ENCODE measurements at regions not wholly inside any gene's neighbourhood (a gene's known extent, or its start where the extent isn't known, plus 50 kb on each side); places are given as distances from the start of the nearest gene placed in this dataset.
"Not testable (repeated sequence)": the region's sequence is repeated elsewhere in the genome, so short reads cannot be mapped to it uniquely, and the experiment has no call there.

DNA sequence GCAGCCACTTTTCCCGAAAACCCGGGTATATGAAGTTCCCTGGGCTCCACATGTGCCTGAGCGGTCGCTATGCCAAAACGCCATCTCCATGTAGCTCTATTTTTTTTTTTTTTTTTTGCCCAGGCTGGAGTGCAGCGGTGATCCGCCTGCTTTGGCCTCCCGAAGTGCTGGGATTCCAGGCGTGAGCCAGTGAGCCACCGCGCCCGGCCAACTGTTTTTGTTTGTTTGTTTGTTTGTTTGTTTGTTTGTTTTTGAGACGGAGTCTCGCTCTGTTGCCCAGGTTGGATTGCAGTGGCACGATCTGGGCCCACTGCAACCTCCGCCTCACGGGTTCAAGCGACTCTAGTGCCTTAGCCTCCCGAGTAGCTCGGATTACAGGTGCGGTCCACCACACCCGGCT, 237.5 kb upstream of the IRAK1BP1 start:
- DNase-seq (no peak), ATAC-seq (ENCODE audit: poor library complexity) (no peak)
- no peaks in the 10 kb centered on the region for H3K4me1 ChIP-seq (ENCODE audit: insufficient read depth, low read length)
- ChIA-PET CTCF (no interaction called here), POLR2A (no interaction called here)
- TF ChIP-seq, protein P1, sequence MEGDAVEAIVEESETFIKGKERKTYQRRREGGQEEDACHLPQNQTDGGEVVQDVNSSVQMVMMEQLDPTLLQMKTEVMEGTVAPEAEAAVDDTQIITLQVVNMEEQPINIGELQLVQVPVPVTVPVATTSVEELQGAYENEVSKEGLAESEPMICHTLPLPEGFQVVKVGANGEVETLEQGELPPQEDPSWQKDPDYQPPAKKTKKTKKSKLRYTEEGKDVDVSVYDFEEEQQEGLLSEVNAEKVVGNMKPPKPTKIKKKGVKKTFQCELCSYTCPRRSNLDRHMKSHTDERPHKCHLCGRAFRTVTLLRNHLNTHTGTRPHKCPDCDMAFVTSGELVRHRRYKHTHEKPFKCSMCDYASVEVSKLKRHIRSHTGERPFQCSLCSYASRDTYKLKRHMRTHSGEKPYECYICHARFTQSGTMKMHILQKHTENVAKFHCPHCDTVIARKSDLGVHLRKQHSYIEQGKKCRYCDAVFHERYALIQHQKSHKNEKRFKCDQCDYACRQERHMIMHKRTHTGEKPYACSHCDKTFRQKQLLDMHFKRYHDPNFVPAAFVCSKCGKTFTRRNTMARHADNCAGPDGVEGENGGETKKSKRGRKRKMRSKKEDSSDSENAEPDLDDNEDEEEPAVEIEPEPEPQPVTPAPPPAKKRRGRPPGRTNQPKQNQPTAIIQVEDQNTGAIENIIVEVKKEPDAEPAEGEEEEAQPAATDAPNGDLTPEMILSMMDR (IDR thresholded peaks at IDR 0.05), result no peak
- no peak overlapping the region for H3K4me3 ChIP-seq (ENCODE audit: low read length)
- Mint-ChIP-seq H3K27ac (no peak overlapping the region), H3K4me1 (ENCODE audit: low read depth) (no peaks in the 10 kb centered on the region), H3K36me3 (ENCODE audit: low read depth) (no peaks in the 10 kb centered on the region), H3K9me3 (no peaks in the 10 kb centered on the region), H3K27me3 (peaks cover 14% of the 10 kb centered on the region), H3K4me3 (no peak overlapping the region)
- intact Hi-C loops (cut with DNase I, micrococcal nuclease), result no loop called here
- H3K27me3 ChIP-seq (ENCODE audit: control insufficient read depth in 1 of 2, insufficient read depth in 2 of 2, low read length in 2 of 2), result peaks cover 0 to 10% of the 10 kb centered on the region in 2 experiments
- peaks cover 0 to 12% of the 10 kb centered on the region in 2 experiments for H3K9me3 ChIP-seq (ENCODE audit: control insufficient read depth in 1 of 2, insufficient read depth in 1 of 2, low read length in 2 of 2)
- no peaks in the 10 kb centered on the region for H3K36me3 ChIP-seq (ENCODE audit: insufficient read depth, low read length)
- no peak overlapping the region for H3K27ac ChIP-seq (ENCODE audit: low read depth in 1 of 2, low read length in 2 of 2)

DNA sequence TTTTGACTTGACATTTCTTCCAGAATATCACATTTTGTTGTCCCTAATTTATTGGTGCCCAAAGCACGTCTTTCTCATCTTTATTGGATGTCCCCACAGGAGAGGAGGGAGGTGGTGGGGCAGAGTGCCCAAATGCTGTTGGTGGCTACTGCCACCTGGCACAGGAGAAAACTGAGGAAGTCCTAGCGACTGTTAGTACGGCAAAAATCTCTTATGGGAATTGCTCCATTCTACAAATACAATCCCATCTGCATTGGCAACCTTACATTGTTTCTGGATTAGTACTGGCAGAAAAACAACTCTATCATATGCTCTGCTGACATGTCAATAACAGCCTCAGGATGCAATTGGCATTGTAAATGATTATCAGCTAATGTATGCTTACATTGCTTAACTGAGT, 235.4 kb upstream of the IRAK1BP1 start:
- Mint-ChIP-seq H3K27me3 (peaks cover 14% of the 10 kb centered on the region), H3K9me3 (no peaks in the 10 kb centered on the region), H3K27ac (no peak overlapping the region), H3K4me1 (ENCODE audit: low read depth) (no peaks in the 10 kb centered on the region), H3K4me3 (no peak overlapping the region), H3K36me3 (ENCODE audit: low read depth) (no peaks in the 10 kb centered on the region)
- no peak for DNase-seq
- Histone ChIP-seq H3K27me3 (ENCODE audit: control insufficient read depth in 1 of 2, insufficient read depth in 2 of 2, low read length in 2 of 2) (peaks cover 0 to 10% of the 10 kb centered on the region in 2 experiments), H3K4me1 (ENCODE audit: insufficient read depth, low read length) (no peaks in the 10 kb centered on the region), H3K27ac (ENCODE audit: low read depth in 1 of 2, low read length in 2 of 2) (no peak overlapping the region), H3K36me3 (ENCODE audit: insufficient read depth, low read length) (no peaks in the 10 kb centered on the region), H3K9me3 (ENCODE audit: control insufficient read depth in 1 of 2, insufficient read depth in 1 of 2, low read length in 2 of 2) (peaks cover 0 to 12% of the 10 kb centered on the region in 2 experiments), H3K4me3 (ENCODE audit: low read length) (no peak overlapping the region)
- intact Hi-C loops (cut with DNase I, micrococcal nuclease), result no loop called here
- ATAC-seq (ENCODE audit: poor library complexity), result no peak
- TF ChIP-seq, protein P1 (IDR thresholded peaks at IDR 0.05), result no peak
- CTCF ChIA-PET, result no interaction called here
- POLR2A ChIA-PET, result no interaction called here

DNA sequence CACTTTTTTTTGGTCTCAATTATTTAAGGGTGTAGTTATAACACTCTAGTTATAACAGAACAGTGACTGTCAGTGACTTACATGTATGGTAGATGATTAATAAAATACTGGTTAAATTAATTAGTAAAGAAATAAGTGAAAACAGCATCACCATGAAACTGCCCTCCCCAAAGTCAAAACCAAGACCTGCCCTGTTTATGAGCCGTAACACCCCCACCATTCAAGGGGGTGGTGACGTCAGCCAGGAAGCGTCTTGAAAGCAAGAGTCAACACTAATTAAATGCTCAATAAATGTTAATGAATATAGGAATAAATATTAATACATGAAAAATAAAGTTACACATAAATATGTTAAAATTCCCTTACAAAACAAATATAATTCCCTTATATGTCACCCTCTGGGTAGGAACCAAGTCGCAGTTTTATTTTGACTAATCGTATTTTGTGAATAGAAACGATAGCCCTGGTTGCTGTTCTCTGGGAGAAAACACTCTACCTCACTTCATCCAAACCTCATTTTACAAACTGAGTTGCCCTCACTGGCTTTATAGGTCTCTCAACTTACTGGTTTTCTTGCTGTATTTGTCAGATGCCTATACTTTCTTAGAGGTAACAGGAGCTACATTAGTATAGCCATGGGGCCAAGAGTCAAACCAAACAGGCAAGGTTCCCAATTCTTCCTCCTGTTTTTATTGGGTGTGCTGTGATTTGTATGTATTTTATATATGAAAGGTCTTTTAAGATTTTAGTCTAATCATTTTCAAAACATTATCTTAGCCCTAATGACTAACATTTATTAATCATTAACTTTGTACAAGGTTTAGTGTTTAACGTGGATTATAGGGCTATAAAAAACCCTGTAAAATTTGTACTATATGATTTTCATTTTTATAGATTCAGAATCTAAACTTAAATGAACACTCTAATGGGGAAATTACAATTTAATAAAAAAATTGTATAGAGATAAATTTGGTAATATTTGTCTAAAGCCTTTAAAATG, 227.9 kb upstream of the IRAK1BP1 start:
- peaks cover 13% of the 10 kb centered on the region for H3K9me3 Mint-ChIP-seq
- Histone ChIP-seq H3K27me3 (ENCODE audit: control insufficient read depth in 1 of 2, insufficient read depth in 2 of 2, low read length in 2 of 2) (no peaks in the 10 kb centered on the region), H3K4me1 (ENCODE audit: insufficient read depth, low read length) (no peaks in the 10 kb centered on the region), H3K27ac (ENCODE audit: low read depth in 1 of 2, low read length in 2 of 2) (no peak overlapping the region), H3K9me3 (ENCODE audit: control insufficient read depth in 1 of 2, insufficient read depth in 1 of 2, low read length in 2 of 2) (no peaks in the 10 kb centered on the region), H3K36me3 (ENCODE audit: insufficient read depth, low read length) (no peaks in the 10 kb centered on the region), H3K4me3 (ENCODE audit: low read length) (no peak overlapping the region)
- ATAC-seq (ENCODE audit: poor library complexity) (no peak), DNase-seq (no peak)
- CTCF ChIA-PET, result no interaction called here
- H3K27ac Mint-ChIP-seq, result no peak overlapping the region
- H3K4me1 Mint-ChIP-seq (ENCODE audit: low read depth), result no peaks in the 10 kb centered on the region
- no peaks in the 10 kb centered on the region for H3K27me3 Mint-ChIP-seq
- TF ChIP-seq, protein P1 (IDR thresholded peaks at IDR 0.05), result no peak
- no peaks in the 10 kb centered on the region for H3K36me3 Mint-ChIP-seq (ENCODE audit: low read depth)
- no peak overlapping the region for H3K4me3 Mint-ChIP-seq
- intact Hi-C loops (cut with DNase I, micrococcal nuclease), result no loop called here
- POLR2A ChIA-PET, result no interaction called here

DNA sequence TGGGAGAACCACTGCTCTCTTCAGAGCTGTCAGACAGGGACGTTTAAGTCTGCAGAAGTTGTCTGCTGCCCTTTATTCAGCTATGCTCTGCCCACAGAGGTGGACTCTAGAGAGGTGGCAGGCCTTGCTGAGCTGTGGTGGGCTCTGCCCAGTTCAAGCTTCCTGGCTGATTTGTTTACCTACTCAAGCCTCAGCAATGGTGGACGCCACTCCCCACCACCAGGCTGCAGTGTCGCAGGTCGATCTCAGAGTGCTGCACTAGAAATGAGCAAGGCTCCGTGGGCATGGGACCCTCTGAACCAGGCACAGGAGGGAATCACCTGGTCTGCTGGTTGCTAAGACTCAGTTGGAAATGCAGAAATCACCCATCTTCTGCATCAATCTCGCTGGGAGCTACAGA, 223.4 kb upstream of the IRAK1BP1 start:
- H3K27ac Mint-ChIP-seq; H3K27me3 Mint-ChIP-seq; intact Hi-C loops (cut with DNase I, micrococcal nuclease); H3K4me1 Mint-ChIP-seq (ENCODE audit: low read depth); DNase-seq; H3K4me3 ChIP-seq (ENCODE audit: low read length); ATAC-seq (ENCODE audit: poor library complexity); H3K4me1 ChIP-seq (ENCODE audit: insufficient read depth, low read length); H3K27me3 ChIP-seq (ENCODE audit: control insufficient read depth in 1 of 2, insufficient read depth in 2 of 2, low read length in 2 of 2); H3K27ac ChIP-seq (ENCODE audit: low read depth in 1 of 2, low read length in 2 of 2); H3K36me3 ChIP-seq (ENCODE audit: insufficient read depth, low read length); H3K36me3 Mint-ChIP-seq (ENCODE audit: low read depth); H3K9me3 ChIP-seq (ENCODE audit: control insufficient read depth in 1 of 2, insufficient read depth in 1 of 2, low read length in 2 of 2); POLR2A ChIA-PET; H3K4me3 Mint-ChIP-seq; CTCF ChIA-PET: not testable (repeated sequence)
- peaks cover 13% of the 10 kb centered on the region for H3K9me3 Mint-ChIP-seq

DNA sequence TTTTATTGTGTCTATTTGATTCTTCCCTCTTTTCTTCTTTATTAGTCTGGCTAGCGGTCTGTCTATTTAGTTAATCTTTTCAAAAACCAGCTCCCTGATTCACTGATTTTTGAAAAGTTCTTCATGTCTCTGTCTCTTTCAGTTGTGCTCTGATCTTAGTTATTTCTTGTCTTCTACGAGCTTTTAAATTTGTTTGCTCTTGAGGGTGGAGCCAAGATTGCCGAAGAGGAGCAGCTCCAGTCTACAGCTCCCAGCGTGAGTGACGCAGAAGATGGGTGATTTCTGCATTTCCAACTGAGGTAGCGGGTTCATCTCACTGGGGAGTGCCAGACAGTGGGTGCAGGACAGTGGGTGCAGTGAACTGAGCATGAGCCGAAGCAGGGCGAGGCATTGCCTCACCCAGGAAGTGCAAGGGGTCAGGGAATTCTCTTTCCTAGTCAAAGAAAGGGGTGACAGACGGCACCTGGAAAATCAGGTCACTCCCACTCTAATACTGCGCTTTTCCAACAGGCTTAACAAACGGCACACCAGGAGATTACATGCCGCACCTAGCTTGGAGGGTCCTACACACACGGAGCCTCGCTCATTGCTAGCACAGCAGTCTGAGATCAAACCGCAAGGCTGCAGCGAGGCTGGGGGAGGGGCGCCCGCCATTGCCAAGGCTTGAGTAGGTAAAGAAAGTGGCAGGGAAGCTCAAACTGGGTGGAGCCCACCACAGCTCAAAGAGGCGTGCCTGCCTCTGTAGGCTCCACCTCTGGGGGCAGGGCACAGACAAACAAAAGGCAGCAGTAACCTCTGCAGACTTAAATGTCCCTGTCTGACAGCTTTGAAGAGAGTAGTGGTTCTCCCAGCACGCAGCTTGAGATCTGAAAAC, 220.6 kb upstream of the IRAK1BP1 start:
- intact Hi-C loops (cut with DNase I, micrococcal nuclease); POLR2A ChIA-PET: not testable (repeated sequence)

More for the DNA sequence above, 220.6 kb upstream of the IRAK1BP1 start:
- H3K4me1 ChIP-seq (ENCODE audit: insufficient read depth, low read length); H3K4me3 Mint-ChIP-seq; H3K27ac Mint-ChIP-seq; H3K4me1 Mint-ChIP-seq (ENCODE audit: low read depth); H3K4me3 ChIP-seq (ENCODE audit: low read length); ATAC-seq (ENCODE audit: poor library complexity); H3K27me3 ChIP-seq (ENCODE audit: control insufficient read depth in 1 of 2, insufficient read depth in 2 of 2, low read length in 2 of 2); H3K9me3 ChIP-seq (ENCODE audit: control insufficient read depth in 1 of 2, insufficient read depth in 1 of 2, low read length in 2 of 2); H3K27ac ChIP-seq (ENCODE audit: low read depth in 1 of 2, low read length in 2 of 2); DNase-seq; H3K27me3 Mint-ChIP-seq; H3K36me3 Mint-ChIP-seq (ENCODE audit: low read depth); CTCF ChIA-PET; H3K36me3 ChIP-seq (ENCODE audit: insufficient read depth, low read length): not testable (repeated sequence)
- peaks cover 11% of the 10 kb centered on the region for H3K9me3 Mint-ChIP-seq

Measured in CD4-positive, alpha-beta T cell (primary cell).